ENCODE measurements at regions not wholly inside any gene's neighbourhood (a gene's known extent, or its start where the extent isn't known, plus 50 kb on each side); places are given as distances from the start of the nearest gene placed in this dataset.

GRCh38 chr2:10514273-10514672 is 66.1 kb upstream of the ODC1 start:
- no peak for TF ChIP-seq ARNTL (CRISPR knock-in tag; IDR thresholded peaks at IDR 0.05; ENCODE audit: borderline replicate concordance, low read depth)
- TF ChIP-seq PPARA (CRISPR knock-in tag; IDR thresholded peaks at IDR 0.05; ENCODE audit: borderline replicate concordance) = no peak
- no peak for TF ChIP-seq ZNF8 (CRISPR knock-in tag; IDR thresholded peaks at IDR 0.05)
- TF ChIP-seq CSDC2 (CRISPR knock-in tag; IDR thresholded peaks at IDR 0.05) = no peak
- TF ChIP-seq OSR1 (CRISPR knock-in tag; IDR thresholded peaks at IDR 0.05) = no peak
- no peak for TF ChIP-seq ESRRG (CRISPR knock-in tag; IDR thresholded peaks at IDR 0.05)
- no peak for TF ChIP-seq ZFP3 (CRISPR knock-in tag; IDR thresholded peaks at IDR 0.05)
- no peak for TF ChIP-seq ZNF565 (CRISPR knock-in tag; conservative IDR thresholded peaks at IDR 0.05; ENCODE audit: low read depth)
- TF ChIP-seq GLIS3 (CRISPR knock-in tag; IDR thresholded peaks at IDR 0.05) = no peak
- no peak for TF ChIP-seq ISL1 (CRISPR knock-in tag; IDR thresholded peaks at IDR 0.05)
- no peak for TF ChIP-seq PATZ1 (CRISPR knock-in tag; IDR thresholded peaks at IDR 0.05; ENCODE audit: borderline replicate concordance)
- TF ChIP-seq TOX (CRISPR knock-in tag; IDR thresholded peaks at IDR 0.05; ENCODE audit: borderline replicate concordance) = no peak
- TF ChIP-seq ZNF70 (CRISPR knock-in tag; IDR thresholded peaks at IDR 0.05) = no peak
- TF ChIP-seq ZC3H10 (CRISPR knock-in tag; IDR thresholded peaks at IDR 0.05) = no peak
- TF ChIP-seq SNAI2 (CRISPR knock-in tag; IDR thresholded peaks at IDR 0.05) = no peak
- TF ChIP-seq BACH2 (CRISPR knock-in tag; IDR thresholded peaks at IDR 0.05; ENCODE audit: borderline replicate concordance) = no peak
- TF ChIP-seq POU6F1 (CRISPR knock-in tag; IDR thresholded peaks at IDR 0.05; ENCODE audit: borderline replicate concordance, low read depth) = no peak

GRCh38 chr2:10513201-10513600 is 65.1 kb upstream of the ODC1 start:
- TF ChIP-seq TSHZ2 (CRISPR knock-in tag; IDR thresholded peaks at IDR 0.05) = no peak
- no peak for TF ChIP-seq PPARA (CRISPR knock-in tag; IDR thresholded peaks at IDR 0.05; ENCODE audit: borderline replicate concordance)
- TF ChIP-seq OSR1 (CRISPR knock-in tag; IDR thresholded peaks at IDR 0.05) = no peak
- TF ChIP-seq ZNF70 (CRISPR knock-in tag; IDR thresholded peaks at IDR 0.05) = no peak
- no peak for TF ChIP-seq POU6F1 (CRISPR knock-in tag; IDR thresholded peaks at IDR 0.05; ENCODE audit: borderline replicate concordance, low read depth)
- TF ChIP-seq ZNF565 (CRISPR knock-in tag; conservative IDR thresholded peaks at IDR 0.05; ENCODE audit: low read depth) = no peak
- no peak for TF ChIP-seq TOX (CRISPR knock-in tag; IDR thresholded peaks at IDR 0.05; ENCODE audit: borderline replicate concordance)
- TF ChIP-seq ARNTL (CRISPR knock-in tag; IDR thresholded peaks at IDR 0.05; ENCODE audit: borderline replicate concordance, low read depth) = no peak
- TF ChIP-seq CSDC2 (CRISPR knock-in tag; IDR thresholded peaks at IDR 0.05) = no peak
- no peak for TF ChIP-seq RARB (CRISPR knock-in tag; IDR thresholded peaks at IDR 0.05)
- no peak for TF ChIP-seq PATZ1 (CRISPR knock-in tag; IDR thresholded peaks at IDR 0.05; ENCODE audit: borderline replicate concordance)
- no peak for TF ChIP-seq ESRRG (CRISPR knock-in tag; IDR thresholded peaks at IDR 0.05)
- TF ChIP-seq TCF4 (CRISPR knock-in tag; IDR thresholded peaks at IDR 0.05; ENCODE audit: borderline replicate concordance) = no peak
- no peak for TF ChIP-seq CSRNP3 (CRISPR knock-in tag; IDR thresholded peaks at IDR 0.05)
- no peak for TF ChIP-seq ZFP3 (CRISPR knock-in tag; IDR thresholded peaks at IDR 0.05)
- TF ChIP-seq ISL1 (CRISPR knock-in tag; IDR thresholded peaks at IDR 0.05) = no peak
- no peak for ATAC-seq

More at GRCh38 chr2:10514273-10514672, 66.1 kb upstream of the ODC1 start:
- no peak for ATAC-seq
